ENCODE measurements at regions not wholly inside any gene's neighbourhood (a gene's known extent, or its start where the extent isn't known, plus 50 kb on each side); places are given as distances from the start of the nearest gene placed in this dataset.
"Not testable (repeated sequence)": the region's sequence is repeated elsewhere in the genome, so short reads cannot be mapped to it uniquely, and the experiment has no call there.

- DNase-seq (ENCODE audit: low read depth, low spot score) = no peak
- TF ChIP-seq, protein P1, sequence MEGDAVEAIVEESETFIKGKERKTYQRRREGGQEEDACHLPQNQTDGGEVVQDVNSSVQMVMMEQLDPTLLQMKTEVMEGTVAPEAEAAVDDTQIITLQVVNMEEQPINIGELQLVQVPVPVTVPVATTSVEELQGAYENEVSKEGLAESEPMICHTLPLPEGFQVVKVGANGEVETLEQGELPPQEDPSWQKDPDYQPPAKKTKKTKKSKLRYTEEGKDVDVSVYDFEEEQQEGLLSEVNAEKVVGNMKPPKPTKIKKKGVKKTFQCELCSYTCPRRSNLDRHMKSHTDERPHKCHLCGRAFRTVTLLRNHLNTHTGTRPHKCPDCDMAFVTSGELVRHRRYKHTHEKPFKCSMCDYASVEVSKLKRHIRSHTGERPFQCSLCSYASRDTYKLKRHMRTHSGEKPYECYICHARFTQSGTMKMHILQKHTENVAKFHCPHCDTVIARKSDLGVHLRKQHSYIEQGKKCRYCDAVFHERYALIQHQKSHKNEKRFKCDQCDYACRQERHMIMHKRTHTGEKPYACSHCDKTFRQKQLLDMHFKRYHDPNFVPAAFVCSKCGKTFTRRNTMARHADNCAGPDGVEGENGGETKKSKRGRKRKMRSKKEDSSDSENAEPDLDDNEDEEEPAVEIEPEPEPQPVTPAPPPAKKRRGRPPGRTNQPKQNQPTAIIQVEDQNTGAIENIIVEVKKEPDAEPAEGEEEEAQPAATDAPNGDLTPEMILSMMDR (IDR thresholded peaks at IDR 0.05; ENCODE audit: low read depth, low read length) = no peak
- no peak overlapping the region for H3K4me3 ChIP-seq (ENCODE audit: low read depth, low read length)
- in situ Hi-C loops (cut with HindIII; ENCODE audit: low sequenced_read_pairs) = no loop called here
Observed at GRCh38 chr11:37995886-37996285, 1397.8 kb upstream of the RAG2 start.

GRCh38 chr11:37988031-37988430, 1390.0 kb upstream of the RAG2 start:
- peak; percentile 22 for DNase-seq (ENCODE audit: low read depth, low spot score)
- in situ Hi-C loops (cut with HindIII; ENCODE audit: low sequenced_read_pairs) = no loop called here
- TF ChIP-seq, protein P1 (IDR thresholded peaks at IDR 0.05; ENCODE audit: low read depth, low read length) = no peak
- H3K4me3 ChIP-seq (ENCODE audit: low read depth, low read length) = no peak overlapping the region

DNA sequence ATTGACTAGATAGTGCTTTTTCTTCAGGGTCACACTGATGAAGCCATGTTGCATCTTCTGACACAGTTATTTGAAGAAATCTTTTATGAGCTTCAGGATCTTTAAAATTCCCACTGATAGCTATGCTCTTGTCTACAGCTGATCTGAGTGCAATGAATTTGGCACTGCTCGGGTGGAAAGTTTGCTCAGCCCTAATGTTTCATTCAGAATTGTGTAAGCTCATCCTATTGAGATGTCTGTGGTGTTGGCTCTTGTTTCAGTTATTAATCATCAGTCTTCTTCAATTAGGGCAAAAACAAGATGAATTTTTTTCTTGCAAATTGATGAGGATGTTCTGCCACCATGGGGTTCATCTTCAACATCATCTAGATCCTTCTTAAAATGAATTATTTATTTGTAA, 1387.0 kb upstream of the RAG2 start:
- H3K4me3 ChIP-seq (ENCODE audit: low read depth, low read length) = no peak overlapping the region
- in situ Hi-C loops (cut with HindIII; ENCODE audit: low sequenced_read_pairs) = no loop called here
- TF ChIP-seq, protein P1 (IDR thresholded peaks at IDR 0.05; ENCODE audit: low read depth, low read length) = no peak
- no peak for DNase-seq (ENCODE audit: low read depth, low spot score)

- DNase-seq (ENCODE audit: low read depth, low spot score) = no peak
- TF ChIP-seq, protein P1 (IDR thresholded peaks at IDR 0.05; ENCODE audit: low read depth, low read length) = no peak
- in situ Hi-C loops (cut with HindIII; ENCODE audit: low sequenced_read_pairs) = no loop called here
- no peak overlapping the region for H3K4me3 ChIP-seq (ENCODE audit: low read depth, low read length)
Observed at GRCh38 chr11:37978647-37979046, 1380.6 kb upstream of the RAG2 start.

DNA sequence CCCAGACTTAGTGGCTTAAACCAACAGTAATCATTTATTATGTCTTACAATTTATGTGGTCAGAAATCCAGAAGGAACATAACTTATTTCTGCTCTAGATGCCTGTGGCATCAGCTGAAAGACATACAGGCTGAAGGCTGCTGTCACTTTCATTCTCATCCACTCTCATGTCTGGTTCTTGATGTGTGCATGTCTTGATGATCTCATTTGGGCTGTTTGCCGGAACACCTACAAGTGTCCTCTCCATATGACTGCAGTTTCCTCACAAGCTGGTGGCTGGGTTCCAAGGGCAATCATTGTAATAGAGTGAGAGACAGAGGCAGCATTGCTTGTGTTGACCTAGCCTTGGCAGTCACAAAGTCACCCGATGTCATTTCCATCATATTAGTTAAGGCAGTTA, 1375.9 kb upstream of the RAG2 start:
- DNase-seq (ENCODE audit: low read depth, low spot score) = peak; percentile 16
- TF ChIP-seq, protein P1 (IDR thresholded peaks at IDR 0.05; ENCODE audit: low read depth, low read length) = no peak
- H3K4me3 ChIP-seq (ENCODE audit: low read depth, low read length) = no peak overlapping the region
- in situ Hi-C loops (cut with HindIII; ENCODE audit: low sequenced_read_pairs) = no loop called here

GRCh38 chr11:37972691-37973090, 1374.7 kb upstream of the RAG2 start:
- DNase-seq (ENCODE audit: low read depth, low spot score) = no peak
- in situ Hi-C loops (cut with HindIII; ENCODE audit: low sequenced_read_pairs) = no loop called here
- H3K4me3 ChIP-seq (ENCODE audit: low read depth, low read length) = no peak overlapping the region
- TF ChIP-seq, protein P1 (IDR thresholded peaks at IDR 0.05; ENCODE audit: low read depth, low read length) = no peak

- DNase-seq (ENCODE audit: low read depth, low spot score); H3K4me3 ChIP-seq (ENCODE audit: low read depth, low read length); in situ Hi-C loops (cut with HindIII; ENCODE audit: low sequenced_read_pairs): not testable (repeated sequence)
Observed at GRCh38 chr11:37969336-37969735, 1371.3 kb upstream of the RAG2 start.
